ENCODE measurements at regions not wholly inside any gene's neighbourhood (a gene's known extent, or its start where the extent isn't known, plus 50 kb on each side); places are given as distances from the start of the nearest gene placed in this dataset.

- TF ChIP-seq CTCF (conservative IDR thresholded peaks at IDR 0.05; ENCODE audit: low read depth in 2 of 2) (no peak), REST (IDR thresholded peaks at IDR 0.05; ENCODE audit: unreplicated experiment) (no peak), EZH2 (IDR thresholded peaks at IDR 0.05; ENCODE audit: low read depth, unreplicated experiment) (no peak), STAT1 (IDR thresholded peaks at IDR 0.05; ENCODE audit: unreplicated experiment) (no peak), ETS1 (IDR thresholded peaks at IDR 0.05) (no peak), CREB1 (CRISPR knock-in tag; IDR thresholded peaks at IDR 0.05; ENCODE audit: low read depth) (no peak), JUNB (IDR thresholded peaks at IDR 0.05; ENCODE audit: unreplicated experiment) (no peak)
Measured at GRCh38 chr3:59270921-59271320, 221.1 kb upstream of the CFAP20DC start.
